IMR-90 (cell line): ENCODE measurements at regions not wholly inside any gene's neighbourhood (a gene's known extent, or its start where the extent isn't known, plus 50 kb on each side); places are given as distances from the start of the nearest gene placed in this dataset.

Experiments
- ATAC-seq: fragments of 200-7000 bp; cut with Tn5 transposase; 2 replicates; pipeline ENCODE4 v1.9.1; 2020; ENCODE audit warnings: low read depth, mild to moderate bottlenecking, moderate library complexity
- BruUV-seq: library from RNA; stranded (reverse); fragments of 400-500 nt; replicated peaks from 2 replicates; lab custom pipeline; 2021; lab: Mats Ljungman, UMichigan
- CTCF ChIA-PET: fragments of 300-600 bp; formaldehyde crosslinking; extraction: SDS; loops from one replicate; lab custom pipeline; 2021; ENCODE audit warnings: antibody characterized with exemption; lab: Yijun Ruan, JAX
- POLR2A ChIA-PET: fragments of 300-600 bp; sonication (Branson Sonifier 250); formaldehyde crosslinking; loops from one replicate; lab custom pipeline; 2022; ENCODE audit warnings: antibody characterized with exemption; ENCODE audit not compliant: unreplicated experiment; lab: Charles Lee
- DNase-seq: peaks from one replicate; pipeline ENCODE4 v3.0.0; 2013
- H2AFZ ChIP-seq: replicated peaks from 2 replicates; pipeline ENCODE3; 2013; ENCODE audit warnings: low read length, mild to moderate bottlenecking; ENCODE audit not compliant: poor library complexity
- H2AK5ac ChIP-seq: 2 replicates; pipeline ENCODE4 v1.6.1; 2013; ENCODE audit warnings: low read depth, low read length, inconsistent platforms
- H2AK9ac ChIP-seq: replicated peaks from 2 replicates; pipeline ENCODE3; 2013; ENCODE audit warnings: mild to moderate bottlenecking, low read depth, low read length, moderate library complexity; ENCODE audit not compliant: poor library complexity
- H2BK120ac ChIP-seq: 2 replicates; pipeline ENCODE4 v1.6.1; 2013; ENCODE audit warnings: low read depth, low read length, inconsistent platforms
- H2BK15ac ChIP-seq: 3 replicates; pipeline ENCODE4 v1.6.1; 2013; ENCODE audit warnings: low read depth, low read length, inconsistent platforms
- H2BK20ac ChIP-seq: 2 replicates; pipeline ENCODE4 v1.6.1; 2013; ENCODE audit warnings: low read depth, mild to moderate bottlenecking, inconsistent platforms, low read length, moderate library complexity
- H2BK5ac ChIP-seq: 2 replicates; pipeline ENCODE4 v1.6.1; 2013; ENCODE audit warnings: mild to moderate bottlenecking, low read depth, low read length, inconsistent platforms; ENCODE audit not compliant: poor library complexity, severe bottlenecking
- H3K14ac ChIP-seq: replicated peaks from 2 replicates; pipeline ENCODE4 v1.6.1; 2013; ENCODE audit warnings: low read depth, low read length, inconsistent platforms
- H3K18ac ChIP-seq: 2 replicates; pipeline ENCODE4 v1.6.1; 2013; ENCODE audit warnings: low read depth, low read length, control low read depth
- H3K23ac ChIP-seq: 2 replicates; pipeline ENCODE4 v1.6.1; 2013; ENCODE audit warnings: low read depth, low read length, inconsistent platforms
- H3K27ac ChIP-seq: 2 replicates; pipeline ENCODE4 v1.5.1; 2013; ENCODE audit warnings: mild to moderate bottlenecking, control low read depth, low read length; ENCODE audit not compliant: insufficient read depth
- H3K27me3 ChIP-seq: 2 replicates; pipeline ENCODE4 v1.6.1; 2013; ENCODE audit warnings: low read length; ENCODE audit not compliant: control insufficient read depth, insufficient read depth
- H3K36me3 ChIP-seq: 2 replicates; pipeline ENCODE4 v1.6.1; 2013; ENCODE audit warnings: low read length, mixed read lengths; ENCODE audit not compliant: control insufficient read depth, insufficient read depth
- H3K4ac ChIP-seq: 2 replicates; pipeline ENCODE4 v1.6.1; 2013; ENCODE audit warnings: low read depth, low read length, inconsistent platforms
- H3K4me1 ChIP-seq: 2 replicates; pipeline ENCODE4 v1.6.1; 2013; ENCODE audit warnings: low read length, mixed read lengths; ENCODE audit not compliant: control insufficient read depth, insufficient read depth
- H3K4me2 ChIP-seq: 2 replicates; pipeline ENCODE4 v1.6.1; 2013; ENCODE audit warnings: low read depth, mild to moderate bottlenecking, control low read depth, low read length, moderate library complexity
- H3K4me3 ChIP-seq: 2 replicates; pipeline ENCODE4 v1.5.1; 2013; ENCODE audit warnings: low read depth, mild to moderate bottlenecking, control low read depth, low read length, moderate library complexity; ENCODE audit not compliant: insufficient read depth
- H3K56ac ChIP-seq: 2 replicates; pipeline ENCODE4 v1.6.1; 2013; ENCODE audit warnings: low read length, inconsistent platforms; ENCODE audit not compliant: insufficient read depth; ENCODE audit errors: extremely low read depth
- H3K79me1 ChIP-seq, 2 experiments: 2 replicates each; pipeline ENCODE4 v1.6.1; 2013; ENCODE audit warnings: low read length in 2 of 2, inconsistent platforms in 1 of 2, low read depth in 1 of 2
- H3K9ac ChIP-seq: 2 replicates; pipeline ENCODE4 v1.6.1; 2013; ENCODE audit warnings: low read depth, low read length, control low read depth
- H3K9me1 ChIP-seq: 2 replicates; pipeline ENCODE4 v1.6.1; 2013; ENCODE audit warnings: low read length, inconsistent platforms; ENCODE audit not compliant: insufficient read depth
- H3K9me3 ChIP-seq: 2 replicates; pipeline ENCODE4 v1.6.1; 2013; ENCODE audit warnings: low read length; ENCODE audit not compliant: control insufficient read depth, insufficient read depth
- H4K20me1 ChIP-seq: 2 replicates; pipeline ENCODE4 v1.6.1; 2013; ENCODE audit warnings: low read length, inconsistent platforms; ENCODE audit not compliant: insufficient read depth
- H4K5ac ChIP-seq: 2 replicates; pipeline ENCODE4 v1.6.1; 2013; ENCODE audit warnings: mild to moderate bottlenecking, low read depth, low read length, control low read depth
- H4K8ac ChIP-seq, 2 experiments: 2 replicates each; pipeline ENCODE4 v1.6.1; 2013; ENCODE audit warnings: low read depth in 2 of 2, low read length in 2 of 2, control low read depth in 1 of 2, inconsistent platforms in 1 of 2
- H4K91ac ChIP-seq: 2 replicates; pipeline ENCODE4 v1.6.1; 2013; ENCODE audit warnings: low read depth, low read length, inconsistent platforms; ENCODE audit not compliant: insufficient read depth
- BHLHE40 ChIP-seq: fragments of 150-350 bp; IDR thresholded peaks from 2 replicates; pipeline ENCODE4 v1.6.1; 2016; ENCODE audit warnings: mild to moderate bottlenecking, low read depth, low read length
- CEBPB ChIP-seq: IDR thresholded peaks from 2 replicates; pipeline ENCODE4 v1.6.1; 2012; ENCODE audit warnings: low read depth, low read length, improper control_type of control experiment
- CHD1 ChIP-seq: IDR thresholded peaks from 2 replicates; pipeline ENCODE4 v1.6.1; 2012; ENCODE audit warnings: low read depth, low read length, improper control_type of control experiment
- CTCF ChIP-seq: conservative IDR thresholded peaks from 2 replicates; pipeline ENCODE4 v1.5.1; 2012; ENCODE audit warnings: mild to moderate bottlenecking, low read depth, low read length, improper control_type of control experiment
- ELK1 ChIP-seq: fragments of 150-350 bp; IDR thresholded peaks from 2 replicates; pipeline ENCODE4 v1.6.1; 2016; ENCODE audit warnings: low read depth, mild to moderate bottlenecking, low read length, moderate library complexity, borderline replicate concordance
- FOS ChIP-seq: fragments of 150-350 bp; IDR thresholded peaks from 2 replicates; pipeline ENCODE4 v1.6.1; 2016; ENCODE audit warnings: low read depth, low read length
- MAFK ChIP-seq: IDR thresholded peaks from 2 replicates; pipeline ENCODE4 v1.6.1; 2012; ENCODE audit warnings: low read depth, low read length, improper control_type of control experiment
- MAZ ChIP-seq: IDR thresholded peaks from 2 replicates; pipeline ENCODE4 v1.6.1; 2012; ENCODE audit warnings: low read depth, mild to moderate bottlenecking, low read length, improper control_type of control experiment, moderate library complexity, borderline replicate concordance
- MXI1 ChIP-seq: IDR thresholded peaks from 2 replicates; pipeline ENCODE4 v1.6.1; 2012; ENCODE audit warnings: low read depth, mild to moderate bottlenecking, low read length, moderate library complexity, borderline replicate concordance
- NFE2L2 ChIP-seq: fragments of 150-350 bp; IDR thresholded peaks from 2 replicates; pipeline ENCODE4 v1.6.1; 2016; ENCODE audit warnings: low read depth, mild to moderate bottlenecking, low read length
- POLR2A ChIP-seq: IDR thresholded peaks from 2 replicates; pipeline ENCODE4 v1.6.1; 2012; ENCODE audit warnings: mild to moderate bottlenecking, low read depth, low read length
- RAD21 ChIP-seq: IDR thresholded peaks from 2 replicates; pipeline ENCODE4 v1.6.1; 2012; ENCODE audit warnings: low read length, improper control_type of control experiment
- RCOR1 ChIP-seq: IDR thresholded peaks from 2 replicates; pipeline ENCODE4 v1.6.1; 2012; ENCODE audit warnings: mild to moderate bottlenecking, low read length, improper control_type of control experiment; ENCODE audit not compliant: insufficient replicate concordance
- RFX5 ChIP-seq: IDR thresholded peaks from 2 replicates; pipeline ENCODE4 v1.8.0; 2012; ENCODE audit warnings: low read depth, mild to moderate bottlenecking, low read length, moderate library complexity
- SMC3 ChIP-seq: fragments of 150-350 bp; IDR thresholded peaks from 2 replicates; pipeline ENCODE4 v1.6.1; 2016; ENCODE audit warnings: low read depth, mild to moderate bottlenecking, antibody characterized with exemption, low read length, moderate library complexity
- USF2 ChIP-seq: fragments of 150-350 bp; IDR thresholded peaks from 2 replicates; pipeline ENCODE4 v1.6.1; 2017; ENCODE audit warnings: mild to moderate bottlenecking, antibody characterized with exemption, low read length, low read depth
- WGBS, 2 experiments: methylation state at CpG; one replicate each; pipeline versions ENCODE4 v1.1.5 to v1.1.7; 2013; ENCODE audit warnings: missing lambda C conversion rate in 2 of 2; ENCODE audit not compliant: insufficient read length in 1 of 2; ENCODE audit errors: extremely low coverage in 2 of 2; 5-methylcytosine and 5-hydroxymethylcytosine counted together
- dilution Hi-C: fragments of 300-500 bp; cut with HindIII; formaldehyde crosslinking; loops from one replicate; pipeline ENCODE4 v1.14.3; 2018; ENCODE audit warnings: low sequenced_read_pairs; ENCODE audit not compliant: unreplicated experiment
- in situ Hi-C: fragments of 300-500 bp; cut with MboI; formaldehyde crosslinking; loops from 3 replicates; pipeline ENCODE4 v1.14.3; 2019; ENCODE audit warnings: low sequenced_read_pairs, inconsistent platforms, mixed read lengths
- intact Hi-C: fragments of 100-400 bp; cut with micrococcal nuclease; formaldehyde crosslinking; loops from 2 replicates; pipeline ENCODE4 v1.10.0; 2022

GRCh38 chr11:27874998-27875830 is 175.0 kb upstream of the BDNF start:
- Histone ChIP-seq H3K79me1 (no peaks in the 10 kb centered on the region), H4K8ac (no peak overlapping the region), H4K5ac (no peak overlapping the region), H2BK20ac (no peak overlapping the region), H3K23ac (no peak overlapping the region), H3K56ac (no peak overlapping the region), H3K18ac (no peak overlapping the region), H3K36me3 (no peaks in the 10 kb centered on the region), H3K9me1 (no peaks in the 10 kb centered on the region), H4K20me1 (no peaks in the 10 kb centered on the region), H2AK9ac (no peak overlapping the region), H2BK120ac (no peak overlapping the region), H3K14ac (no peak overlapping the region), H3K4me2 (no peak overlapping the region), H4K91ac (no peak overlapping the region), H3K27ac (no peak overlapping the region), H3K4me3 (no peak overlapping the region), H2AK5ac (no peak overlapping the region), H3K9ac (no peak overlapping the region), H3K9me3 (peaks cover 5% of the 10 kb centered on the region), H2BK15ac (no peak overlapping the region), H3K27me3 (no peaks in the 10 kb centered on the region), H3K4me1 (no peaks in the 10 kb centered on the region), H2AFZ (no peak overlapping the region), H2BK5ac (no peak overlapping the region), H3K4ac (no peak overlapping the region)
- CTCF ChIA-PET = no interaction called here
- in situ Hi-C loops = no loop called here
- no TSS peak for BruUV-seq
- POLR2A ChIA-PET = no interaction called here
- intact Hi-C loops = no loop called here
- ATAC-seq (no peak), DNase-seq (no peak)
- no peak for TF ChIP-seq MAFK
- TF ChIP-seq RFX5 = no peak
- no peak for TF ChIP-seq FOS
- no peak for TF ChIP-seq NFE2L2
- TF ChIP-seq MXI1 = no peak
- TF ChIP-seq CHD1 = no peak
- TF ChIP-seq BHLHE40 = no peak
- no peak for TF ChIP-seq CEBPB
- TF ChIP-seq ELK1 = no peak
- TF ChIP-seq RAD21 = no peak
- no peak for TF ChIP-seq USF2
- no peak for TF ChIP-seq MAZ
- no peak for TF ChIP-seq RCOR1
- no peak for TF ChIP-seq POLR2A
- no peak for TF ChIP-seq CTCF
- no peak for TF ChIP-seq SMC3
- WGBS, 2 experiments = no CpG with 5 or more reads among the region's 7 CpGs
- dilution Hi-C loops = no loop called here
